Omental fat pad (tissue), 3 donors: ENCODE measurements at regions not wholly inside any gene's neighbourhood (a gene's known extent, or its start where the extent isn't known, plus 50 kb on each side); places are given as distances from the start of the nearest gene placed in this dataset.

Experiments used
- ATAC-seq: fragments of 150-250 bp; one replicate; pipeline ENCODE4 v1.9.1; 2016; ENCODE audit warnings: mild to moderate bottlenecking, moderate library complexity; ENCODE audit not compliant: low FRiP score
- DNase-seq: peaks from one replicate; pipeline ENCODE4 v3.0.0-alpha.2; 2019; ENCODE audit warnings: low spot score
- TF ChIP-seq, protein P1 (sequence below), 3 donors: fragments of 450-650 bp; IDR thresholded peaks; one replicate each; pipeline ENCODE4 v1.5.1; 2016 to 2017; ENCODE audit warnings: antibody characterized with exemption in 3 of 3, mild to moderate bottlenecking in 3 of 3, moderate library complexity in 2 of 3

DNA sequence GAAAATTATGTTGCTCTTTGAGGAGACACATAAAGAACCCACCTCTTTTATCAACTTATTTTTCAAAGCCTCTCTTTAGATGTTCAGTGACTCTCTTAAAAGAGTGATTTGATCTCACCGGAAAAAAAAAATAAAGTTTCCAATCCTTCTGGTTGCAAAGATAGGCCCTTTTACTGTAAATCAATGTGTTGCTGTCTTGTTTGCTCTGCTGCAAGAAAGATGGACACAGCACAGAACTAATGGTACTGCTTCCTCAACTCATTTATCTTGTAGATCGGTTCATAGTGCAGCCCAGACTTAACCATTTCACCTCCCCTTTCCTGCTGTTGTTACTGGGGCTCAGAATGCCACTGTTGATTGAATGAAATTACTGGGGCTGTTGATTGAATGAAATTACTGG, 388.9 kb upstream of the KLF12 start:
- DNase-seq: no peak
- TF ChIP-seq, protein P1, sequence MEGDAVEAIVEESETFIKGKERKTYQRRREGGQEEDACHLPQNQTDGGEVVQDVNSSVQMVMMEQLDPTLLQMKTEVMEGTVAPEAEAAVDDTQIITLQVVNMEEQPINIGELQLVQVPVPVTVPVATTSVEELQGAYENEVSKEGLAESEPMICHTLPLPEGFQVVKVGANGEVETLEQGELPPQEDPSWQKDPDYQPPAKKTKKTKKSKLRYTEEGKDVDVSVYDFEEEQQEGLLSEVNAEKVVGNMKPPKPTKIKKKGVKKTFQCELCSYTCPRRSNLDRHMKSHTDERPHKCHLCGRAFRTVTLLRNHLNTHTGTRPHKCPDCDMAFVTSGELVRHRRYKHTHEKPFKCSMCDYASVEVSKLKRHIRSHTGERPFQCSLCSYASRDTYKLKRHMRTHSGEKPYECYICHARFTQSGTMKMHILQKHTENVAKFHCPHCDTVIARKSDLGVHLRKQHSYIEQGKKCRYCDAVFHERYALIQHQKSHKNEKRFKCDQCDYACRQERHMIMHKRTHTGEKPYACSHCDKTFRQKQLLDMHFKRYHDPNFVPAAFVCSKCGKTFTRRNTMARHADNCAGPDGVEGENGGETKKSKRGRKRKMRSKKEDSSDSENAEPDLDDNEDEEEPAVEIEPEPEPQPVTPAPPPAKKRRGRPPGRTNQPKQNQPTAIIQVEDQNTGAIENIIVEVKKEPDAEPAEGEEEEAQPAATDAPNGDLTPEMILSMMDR (IDR thresholded peaks at IDR 0.05): no peak
- no peak for ATAC-seq

GRCh38 chr13:74511523-74511922, 377.3 kb upstream of the KLF12 start:
- no peak for ATAC-seq
- TF ChIP-seq, protein P1 (IDR thresholded peaks at IDR 0.05): no peak
- no peak for DNase-seq

- ATAC-seq: no peak
- TF ChIP-seq, protein P1 (IDR thresholded peaks at IDR 0.05): no peak
- DNase-seq: no peak
Observed at GRCh38 chr13:74487091-74487722, 353.0 kb upstream of the KLF12 start.

DNA sequence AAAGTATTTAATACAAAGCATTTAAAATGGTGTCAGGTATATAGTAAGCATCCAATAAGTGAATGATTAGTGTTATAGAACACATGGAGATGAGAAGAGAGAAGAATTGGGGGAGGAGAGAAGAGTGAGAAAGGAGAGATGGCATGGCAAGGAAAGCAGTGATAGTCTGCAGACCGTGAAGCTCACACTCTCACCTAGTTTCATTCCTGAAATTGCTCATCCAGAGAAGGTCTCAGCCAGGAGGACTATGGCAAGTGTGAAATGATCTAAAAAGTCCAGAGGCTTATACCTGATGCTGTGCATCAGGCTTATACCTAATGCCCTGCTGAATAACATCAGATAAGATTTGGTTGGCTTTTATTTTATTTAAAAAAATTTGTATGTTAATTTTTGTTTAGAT, 351.6 kb upstream of the KLF12 start:
- TF ChIP-seq, protein P1 (IDR thresholded peaks at IDR 0.05): no peak
- ATAC-seq (no peak), DNase-seq (no peak)

- no peak for DNase-seq
- no peak for ATAC-seq
- TF ChIP-seq, protein P1 (IDR thresholded peaks at IDR 0.05): no peak
Observed at GRCh38 chr13:74479124-74479523, 344.9 kb upstream of the KLF12 start.

- TF ChIP-seq, protein P1 (IDR thresholded peaks at IDR 0.05): no peak
- DNase-seq (no peak), ATAC-seq (no peak)
Observed at GRCh38 chr13:74476788-74477187, 342.6 kb upstream of the KLF12 start.

GRCh38 chr13:74476365-74476764, 342.2 kb upstream of the KLF12 start:
- TF ChIP-seq, protein P1 (IDR thresholded peaks at IDR 0.05): no peak
- DNase-seq (no peak), ATAC-seq (no peak)
